ENCODE measurements at regions not wholly inside any gene's neighbourhood (a gene's known extent, or its start where the extent isn't known, plus 50 kb on each side); places are given as distances from the start of the nearest gene placed in this dataset.

GRCh38 chr6:41449399-41450245 lies 96.6 kb upstream of the FOXP4 start:
- TF ChIP-seq EZH2 (IDR thresholded peaks at IDR 0.05; ENCODE audit: insufficient read depth, poor library complexity, severe bottlenecking) (no peak), EZH2phosphoT487 (IDR thresholded peaks at IDR 0.05; ENCODE audit: insufficient read depth, low read depth) (no peak)
